ENCODE measurements at regions not wholly inside any gene's neighbourhood (a gene's known extent, or its start where the extent isn't known, plus 50 kb on each side); places are given as distances from the start of the nearest gene placed in this dataset.
A peak's percentile ranks its signal among the peaks of the same experiment; 100 is the strongest.

DNA sequence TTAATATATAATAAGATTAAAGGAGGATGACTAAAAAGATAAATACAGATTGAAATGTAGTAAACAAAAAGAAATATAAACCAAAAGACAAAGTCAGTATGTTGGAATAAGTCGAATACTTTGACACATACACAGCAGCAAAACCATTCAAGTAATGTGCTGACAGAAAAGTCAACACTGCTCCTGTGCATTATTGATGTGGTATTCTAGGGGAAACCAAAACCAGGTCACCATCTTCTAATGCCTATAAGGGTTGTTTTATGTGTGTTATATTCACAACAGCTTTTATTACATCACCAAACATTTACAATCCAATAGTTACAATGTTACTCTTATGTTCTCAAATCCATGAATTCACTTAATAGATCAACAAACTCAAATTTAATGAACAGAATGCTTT is 111.8 kb upstream of the DKK2 start:
- no peaks in the 10 kb centered on the region for H3K9me3 Mint-ChIP-seq
- no peaks in the 10 kb centered on the region for H4K20me1 ChIP-seq (replicated peaks; ENCODE audit: insufficient read depth)
- peaks cover 3% of the 10 kb centered on the region for H3K27me3 Mint-ChIP-seq (ENCODE audit: insufficient read depth, low read depth, poor library complexity)
- no peaks in the 10 kb centered on the region for H3K79me2 ChIP-seq (replicated peaks; ENCODE audit: insufficient read depth)
- H3K9me2 ChIP-seq (ENCODE audit: insufficient read depth) = no peaks in the 10 kb centered on the region
- H3F3A ChIP-seq (replicated peaks; ENCODE audit: low read depth) = no peaks in the 10 kb centered on the region
- H2AFZ ChIP-seq = peak overlapping the region; percentile 75; the same call in 1 of the 2 replicates
- peaks cover 14% of the 10 kb centered on the region; the same call in 1 of the 2 replicates for H3K4me1 ChIP-seq (ENCODE audit: insufficient read depth)
- peak overlapping the region; percentile 52; the same call in 1 of the 2 replicates for H3K27ac ChIP-seq (ENCODE audit: low read depth)
- H3K4me1 Mint-ChIP-seq = peaks cover 23% of the 10 kb centered on the region
- no peaks in the 10 kb centered on the region for H3K36me3 ChIP-seq (ENCODE audit: insufficient read depth)
- ATAC-seq (no peak), DNase-seq (ENCODE audit: low spot score) (no peak)
- H3K4me2 ChIP-seq = 0 out of 2 replicates have a peak overlapping the region, but pooled peaks have one; percentile 36
- H3K27me3 ChIP-seq (ENCODE audit: insufficient read depth) = no peaks in the 10 kb centered on the region
- H3K4me3 ChIP-seq = no peak overlapping the region
- H3K27ac Mint-ChIP-seq = no peak overlapping the region
- no peak overlapping the region for H3K4me3 Mint-ChIP-seq
- no peaks in the 10 kb centered on the region; the same call in 2 of the 3 replicates for H3K36me3 Mint-ChIP-seq (ENCODE audit: low read depth)
- TF ChIP-seq STAT1 (IDR thresholded peaks at IDR 0.05; ENCODE audit: unreplicated experiment) (no peak), EZH2phosphoT487 (IDR thresholded peaks at IDR 0.05; ENCODE audit: unreplicated experiment) (no peak), ZNF331 (CRISPR knock-in tag; IDR thresholded peaks at IDR 0.05; ENCODE audit: low read depth) (no peak), JUNB (IDR thresholded peaks at IDR 0.05; ENCODE audit: unreplicated experiment) (no peak), POLR2AphosphoS5 (IDR thresholded peaks at IDR 0.05; ENCODE audit: low read depth) (no peak), NANOG (IDR thresholded peaks at IDR 0.05; ENCODE audit: borderline replicate concordance) (no peak), ZNF114 (CRISPR knock-in tag; IDR thresholded peaks at IDR 0.05) (no peak), EZH2 (IDR thresholded peaks at IDR 0.05; ENCODE audit: low read depth, unreplicated experiment) (no peak)
- TF ChIP-seq, protein P1, sequence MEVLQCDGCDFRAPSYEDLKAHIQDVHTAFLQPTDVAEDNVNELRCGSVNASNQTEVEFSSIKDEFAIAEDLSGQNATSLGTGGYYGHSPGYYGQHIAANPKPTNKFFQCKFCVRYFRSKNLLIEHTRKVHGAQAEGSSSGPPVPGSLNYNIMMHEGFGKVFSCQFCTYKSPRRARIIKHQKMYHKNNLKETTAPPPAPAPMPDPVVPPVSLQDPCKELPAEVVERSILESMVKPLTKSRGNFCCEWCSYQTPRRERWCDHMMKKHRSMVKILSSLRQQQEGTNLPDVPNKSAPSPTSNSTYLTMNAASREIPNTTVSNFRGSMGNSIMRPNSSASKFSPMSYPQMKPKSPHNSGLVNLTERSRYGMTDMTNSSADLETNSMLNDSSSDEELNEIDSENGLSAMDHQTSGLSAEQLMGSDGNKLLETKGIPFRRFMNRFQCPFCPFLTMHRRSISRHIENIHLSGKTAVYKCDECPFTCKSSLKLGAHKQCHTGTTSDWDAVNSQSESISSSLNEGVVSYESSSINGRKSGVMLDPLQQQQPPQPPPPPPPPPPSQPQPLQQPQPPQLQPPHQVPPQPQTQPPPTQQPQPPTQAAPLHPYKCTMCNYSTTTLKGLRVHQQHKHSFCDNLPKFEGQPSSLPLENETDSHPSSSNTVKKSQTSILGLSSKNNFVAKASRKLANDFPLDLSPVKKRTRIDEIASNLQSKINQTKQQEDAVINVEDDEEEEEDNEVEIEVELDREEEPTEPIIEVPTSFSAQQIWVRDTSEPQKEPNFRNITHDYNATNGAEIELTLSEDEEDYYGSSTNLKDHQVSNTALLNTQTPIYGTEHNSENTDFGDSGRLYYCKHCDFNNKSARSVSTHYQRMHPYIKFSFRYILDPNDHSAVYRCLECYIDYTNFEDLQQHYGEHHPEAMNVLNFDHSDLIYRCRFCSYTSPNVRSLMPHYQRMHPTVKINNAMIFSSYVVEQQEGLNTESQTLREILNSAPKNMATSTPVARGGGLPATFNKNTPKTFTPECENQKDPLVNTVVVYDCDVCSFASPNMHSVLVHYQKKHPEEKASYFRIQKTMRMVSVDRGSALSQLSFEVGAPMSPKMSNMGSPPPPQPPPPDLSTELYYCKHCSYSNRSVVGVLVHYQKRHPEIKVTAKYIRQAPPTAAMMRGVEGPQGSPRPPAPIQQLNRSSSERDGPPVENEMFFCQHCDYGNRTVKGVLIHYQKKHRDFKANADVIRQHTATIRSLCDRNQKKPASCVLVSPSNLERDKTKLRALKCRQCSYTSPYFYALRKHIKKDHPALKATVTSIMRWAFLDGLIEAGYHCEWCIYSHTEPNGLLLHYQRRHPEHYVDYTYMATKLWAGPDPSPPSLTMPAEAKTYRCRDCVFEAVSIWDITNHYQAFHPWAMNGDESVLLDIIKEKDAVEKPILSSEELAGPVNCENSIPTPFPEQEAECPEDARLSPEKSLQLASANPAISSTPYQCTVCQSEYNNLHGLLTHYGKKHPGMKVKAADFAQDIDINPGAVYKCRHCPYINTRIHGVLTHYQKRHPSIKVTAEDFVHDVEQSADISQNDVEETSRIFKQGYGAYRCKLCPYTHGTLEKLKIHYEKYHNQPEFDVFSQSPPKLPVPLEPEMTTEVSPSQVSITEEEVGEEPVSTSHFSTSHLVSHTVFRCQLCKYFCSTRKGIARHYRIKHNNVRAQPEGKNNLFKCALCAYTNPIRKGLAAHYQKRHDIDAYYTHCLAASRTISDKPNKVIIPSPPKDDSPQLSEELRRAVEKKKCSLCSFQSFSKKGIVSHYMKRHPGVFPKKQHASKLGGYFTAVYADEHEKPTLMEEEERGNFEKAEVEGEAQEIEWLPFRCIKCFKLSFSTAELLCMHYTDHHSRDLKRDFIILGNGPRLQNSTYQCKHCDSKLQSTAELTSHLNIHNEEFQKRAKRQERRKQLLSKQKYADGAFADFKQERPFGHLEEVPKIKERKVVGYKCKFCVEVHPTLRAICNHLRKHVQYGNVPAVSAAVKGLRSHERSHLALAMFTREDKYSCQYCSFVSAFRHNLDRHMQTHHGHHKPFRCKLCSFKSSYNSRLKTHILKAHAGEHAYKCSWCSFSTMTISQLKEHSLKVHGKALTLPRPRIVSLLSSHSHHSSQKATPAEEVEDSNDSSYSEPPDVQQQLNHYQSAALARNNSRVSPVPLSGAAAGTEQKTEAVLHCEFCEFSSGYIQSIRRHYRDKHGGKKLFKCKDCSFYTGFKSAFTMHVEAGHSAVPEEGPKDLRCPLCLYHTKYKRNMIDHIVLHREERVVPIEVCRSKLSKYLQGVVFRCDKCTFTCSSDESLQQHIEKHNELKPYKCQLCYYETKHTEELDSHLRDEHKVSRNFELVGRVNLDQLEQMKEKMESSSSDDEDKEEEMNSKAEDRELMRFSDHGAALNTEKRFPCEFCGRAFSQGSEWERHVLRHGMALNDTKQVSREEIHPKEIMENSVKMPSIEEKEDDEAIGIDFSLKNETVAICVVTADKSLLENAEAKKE (CRISPR knock-in tag; IDR thresholded peaks at IDR 0.05) = no peak

Data from GM23338 (cell line).